Ectodermal cell (in vitro differentiated cells): ENCODE measurements at regions not wholly inside any gene's neighbourhood (a gene's known extent, or its start where the extent isn't known, plus 50 kb on each side); places are given as distances from the start of the nearest gene placed in this dataset.

Experiments used
- H3K27ac ChIP-seq: 2 replicates; pipeline ENCODE4 v1.7.0; 2013; ENCODE audit warnings: mild to moderate bottlenecking, low read depth, low read length; ENCODE audit not compliant: insufficient read depth, poor library complexity, severe bottlenecking
- H3K27me3 ChIP-seq: 2 replicates; pipeline ENCODE4 v1.7.0; 2013; ENCODE audit warnings: mild to moderate bottlenecking, low read length; ENCODE audit not compliant: insufficient read depth, control insufficient read depth, poor library complexity, severe bottlenecking
- H3K36me3 ChIP-seq: one replicate; pipeline ENCODE4 v1.7.0; 2013; ENCODE audit warnings: low read length; ENCODE audit not compliant: control insufficient read depth, insufficient read depth
- H3K4me1 ChIP-seq: one replicate; pipeline ENCODE4 v1.7.0; 2013; ENCODE audit warnings: low read length; ENCODE audit not compliant: control insufficient read depth, insufficient read depth
- H3K4me3 ChIP-seq: 2 replicates; pipeline ENCODE4 v1.7.0; 2013; ENCODE audit warnings: low read depth, low read length, control low read depth; ENCODE audit not compliant: insufficient read depth
- H3K9me3 ChIP-seq: 2 replicates; pipeline ENCODE4 v1.7.0; 2013; ENCODE audit warnings: mild to moderate bottlenecking, low read length, moderate library complexity; ENCODE audit not compliant: control insufficient read depth
- WGBS, 2 experiments: methylation state at CpG; one replicate each; pipeline ENCODE4 v1.1.7; 2013; ENCODE audit warnings: missing lambda C conversion rate in 2 of 2; 5-methylcytosine and 5-hydroxymethylcytosine counted together

DNA sequence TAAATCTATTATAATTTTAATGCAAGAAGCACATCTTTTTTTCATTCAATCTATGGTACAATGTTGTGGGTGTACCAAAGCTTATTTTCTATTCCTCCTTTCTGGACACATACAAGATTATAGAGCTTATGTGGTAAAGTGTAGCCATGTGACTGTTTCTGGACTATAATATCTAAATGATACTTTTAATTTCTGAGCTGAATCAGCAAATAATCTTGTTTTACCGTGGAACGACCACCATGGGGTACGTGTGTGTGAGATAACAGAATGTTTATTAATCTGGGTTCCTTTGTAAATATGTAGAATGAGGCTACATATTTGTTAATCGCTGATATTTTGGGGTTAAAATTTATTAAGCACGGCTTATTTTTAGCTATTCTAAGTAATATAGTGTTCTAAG, 111.5 kb upstream of the EYS start:
- no peaks in the 10 kb centered on the region for H3K27me3 ChIP-seq
- WGBS, 2 experiments, result 97% methylated on average over 5 of the region's 5 CpGs
- H3K4me3 ChIP-seq, result no peak overlapping the region
- no peak overlapping the region for H3K27ac ChIP-seq
- no peaks in the 10 kb centered on the region for H3K9me3 ChIP-seq
- no peaks in the 10 kb centered on the region for H3K36me3 ChIP-seq
- no peaks in the 10 kb centered on the region for H3K4me1 ChIP-seq

DNA sequence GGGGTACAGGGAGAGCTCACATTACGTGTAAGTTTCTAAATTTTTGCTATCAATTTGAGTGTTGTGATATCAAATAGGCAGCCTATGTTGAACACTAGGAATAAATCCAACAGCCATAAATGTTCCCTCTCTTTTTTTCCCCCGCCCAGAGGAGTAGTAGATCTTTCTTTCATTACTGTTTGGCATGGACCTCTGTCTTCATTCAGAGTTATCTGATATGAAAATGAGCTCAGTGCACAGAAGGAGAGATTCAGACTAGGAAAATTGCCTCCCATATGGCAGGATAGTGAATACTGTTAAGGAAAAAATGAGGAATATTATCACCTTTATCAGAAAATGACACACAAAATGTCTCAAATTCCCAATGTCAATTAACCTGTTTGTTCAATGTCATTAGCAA, 110.0 kb upstream of the EYS start:
- H3K27ac ChIP-seq, result no peak overlapping the region
- no peaks in the 10 kb centered on the region for H3K4me1 ChIP-seq
- 96 to 100% methylated on average over 1 to 2 of the region's 2 CpGs for WGBS, 2 experiments
- H3K9me3 ChIP-seq, result no peaks in the 10 kb centered on the region
- no peaks in the 10 kb centered on the region for H3K27me3 ChIP-seq
- no peak overlapping the region for H3K4me3 ChIP-seq
- H3K36me3 ChIP-seq, result no peaks in the 10 kb centered on the region

DNA sequence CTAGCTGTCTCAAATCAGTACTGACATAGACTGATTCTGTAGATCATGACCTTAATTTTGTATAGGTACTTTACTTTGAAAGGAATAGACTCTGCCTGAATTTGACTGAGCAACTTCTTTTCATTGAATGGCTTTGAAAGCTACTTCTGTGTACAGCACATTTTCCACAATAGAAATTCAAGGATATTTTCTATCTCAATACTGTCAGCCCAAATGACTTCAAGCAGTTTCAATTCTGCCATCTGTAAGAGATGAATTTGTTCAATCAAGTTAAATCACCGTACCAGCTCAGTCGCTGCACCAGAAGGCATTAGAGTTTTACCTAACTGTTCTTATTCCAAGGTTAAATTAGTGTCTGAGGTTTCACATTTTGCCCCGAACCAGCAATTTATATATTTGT, 107.0 kb upstream of the EYS start:
- H3K9me3 ChIP-seq, result no peaks in the 10 kb centered on the region
- no peak overlapping the region for H3K27ac ChIP-seq
- H3K4me3 ChIP-seq, result no peak overlapping the region
- H3K4me1 ChIP-seq, result no peaks in the 10 kb centered on the region
- 100% methylated on average over 2 of the region's 3 CpGs for WGBS, 2 experiments
- no peaks in the 10 kb centered on the region for H3K27me3 ChIP-seq
- no peaks in the 10 kb centered on the region for H3K36me3 ChIP-seq

DNA sequence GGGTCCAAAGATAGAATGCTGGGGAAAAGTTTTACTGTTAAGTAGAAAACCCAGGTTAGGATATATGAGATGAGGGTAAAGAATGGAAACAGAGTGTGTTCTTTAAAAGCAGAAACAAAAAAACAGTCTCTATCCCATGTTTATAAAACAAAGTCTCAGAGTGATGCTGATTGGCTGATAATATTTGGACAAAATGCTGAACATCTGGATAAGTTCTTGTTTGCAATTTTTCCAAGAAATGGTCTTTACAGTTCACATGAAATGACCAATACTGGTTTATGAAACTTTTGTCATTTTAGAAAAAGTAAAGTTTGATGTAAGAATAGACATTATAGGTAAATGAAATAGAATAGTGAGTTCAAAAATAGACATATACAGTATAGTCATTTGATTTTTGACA, 96.2 kb upstream of the EYS start:
- no peak overlapping the region for H3K4me3 ChIP-seq
- H3K4me1 ChIP-seq, result no peaks in the 10 kb centered on the region
- H3K9me3 ChIP-seq, result no peaks in the 10 kb centered on the region
- H3K27me3 ChIP-seq, result no peaks in the 10 kb centered on the region
- H3K36me3 ChIP-seq, result no peaks in the 10 kb centered on the region
- no peak overlapping the region for H3K27ac ChIP-seq

DNA sequence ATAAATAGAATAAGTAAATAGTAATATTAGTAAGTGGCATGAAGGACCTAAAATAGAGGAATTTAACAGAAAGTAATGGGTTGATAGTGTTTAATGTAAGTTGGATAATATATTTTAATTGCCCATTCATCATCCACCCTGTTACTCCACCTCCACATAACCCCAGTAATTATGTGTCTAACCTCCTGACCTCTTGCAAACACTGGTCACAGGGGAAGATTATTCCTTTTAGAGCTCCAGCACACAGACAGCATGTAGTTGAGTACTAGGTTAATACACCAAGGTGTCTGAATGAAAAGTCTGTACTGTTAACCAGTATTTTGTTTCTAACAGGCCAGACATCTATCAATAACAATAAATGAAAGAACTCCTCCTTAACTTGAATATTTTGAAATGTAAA, 92.4 kb upstream of the EYS start:
- no peaks in the 10 kb centered on the region for H3K9me3 ChIP-seq
- no peaks in the 10 kb centered on the region for H3K27me3 ChIP-seq
- no peaks in the 10 kb centered on the region for H3K36me3 ChIP-seq
- no peak overlapping the region for H3K27ac ChIP-seq
- H3K4me1 ChIP-seq, result no peaks in the 10 kb centered on the region
- H3K4me3 ChIP-seq, result no peak overlapping the region

DNA sequence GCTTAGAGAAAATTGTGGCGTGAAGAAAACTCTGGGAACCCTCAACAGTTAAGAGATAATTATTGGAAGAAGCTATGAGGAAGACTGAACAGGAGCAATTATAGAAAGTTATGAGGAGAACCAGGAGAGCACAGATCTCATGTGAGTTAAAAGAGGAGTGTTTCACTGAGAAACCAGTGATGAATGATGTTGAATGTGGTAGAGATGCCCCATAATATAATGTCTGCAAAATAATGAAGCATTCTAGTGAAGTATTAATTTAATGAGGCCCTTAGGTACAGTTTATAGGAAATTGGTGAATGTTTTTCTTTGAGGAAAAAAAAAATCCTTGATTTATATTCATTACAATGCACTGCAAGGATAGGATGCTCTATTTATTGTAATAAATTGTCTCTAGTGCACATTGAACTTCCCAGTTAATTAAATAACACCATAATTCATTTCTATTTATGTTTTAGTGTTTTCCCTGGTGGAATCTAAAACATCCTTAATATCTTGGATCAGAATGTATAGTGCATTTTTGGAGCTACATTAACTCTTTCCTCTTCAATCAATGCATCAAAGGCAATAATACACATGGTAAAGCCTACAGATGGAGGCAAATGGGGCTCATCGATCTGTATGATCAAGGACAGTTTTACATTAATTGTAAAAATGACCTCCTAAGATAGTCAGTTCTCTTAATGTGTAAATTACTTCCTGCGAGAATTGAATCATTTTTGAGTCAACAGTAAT, 91.4 kb upstream of the EYS start:
- Histone ChIP-seq H3K27ac (no peak overlapping the region), H3K9me3 (no peaks in the 10 kb centered on the region), H3K4me1 (no peaks in the 10 kb centered on the region), H3K36me3 (no peaks in the 10 kb centered on the region), H3K27me3 (no peaks in the 10 kb centered on the region), H3K4me3 (no peak overlapping the region)
- WGBS, 2 experiments, result 90 to 99% methylated on average over 3 of the region's 3 CpGs

DNA sequence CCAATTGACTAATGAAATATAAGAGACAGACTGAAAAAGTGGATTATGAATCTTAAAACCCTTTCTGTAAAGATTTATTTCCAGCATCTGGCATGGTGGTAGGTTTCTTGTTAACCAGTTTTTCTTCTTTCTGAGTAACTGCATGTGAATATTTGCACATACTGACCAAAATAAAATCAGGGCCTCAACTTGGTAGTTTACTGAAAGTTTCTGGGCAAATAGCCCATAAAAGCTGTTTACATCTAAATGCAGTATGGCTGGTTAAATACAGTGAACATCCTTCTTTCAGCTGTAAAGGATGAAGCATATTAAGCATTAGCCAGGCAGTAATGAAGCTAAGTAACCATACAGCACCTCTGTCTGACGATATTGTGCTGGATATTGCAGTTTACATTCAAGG, 83.6 kb upstream of the EYS start:
- Histone ChIP-seq H3K27ac (no peak overlapping the region), H3K4me3 (no peak overlapping the region), H3K36me3 (no peaks in the 10 kb centered on the region), H3K4me1 (no peaks in the 10 kb centered on the region), H3K9me3 (no peaks in the 10 kb centered on the region), H3K27me3 (no peaks in the 10 kb centered on the region)
- 71 to 88% methylated on average over 1 of the region's 1 CpG for WGBS, 2 experiments

DNA sequence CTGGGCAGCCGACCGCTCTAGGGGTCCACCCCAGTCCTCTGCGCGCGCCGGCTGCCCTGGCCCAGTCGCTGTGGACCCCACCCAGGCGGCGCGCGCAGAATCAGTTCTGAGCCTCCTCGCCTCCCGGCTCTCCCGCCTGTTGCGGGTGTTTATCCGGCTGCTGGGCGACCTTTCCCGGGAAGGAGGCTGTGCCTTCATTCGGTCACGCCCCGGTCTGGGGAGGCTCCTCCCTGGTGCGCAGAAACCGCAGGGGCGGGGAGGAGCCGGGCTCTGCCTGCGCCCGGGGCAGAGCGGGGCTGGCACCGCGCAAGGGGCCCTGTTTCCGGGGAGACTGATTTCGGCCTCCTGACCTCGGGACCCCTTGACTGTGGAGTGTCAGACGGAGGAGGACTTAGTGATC, 80.8 kb upstream of the EYS start:
- H3K27ac ChIP-seq, result no peak overlapping the region
- H3K9me3 ChIP-seq, result no peaks in the 10 kb centered on the region
- no peaks in the 10 kb centered on the region for H3K4me1 ChIP-seq
- H3K36me3 ChIP-seq, result no peaks in the 10 kb centered on the region
- WGBS, 2 experiments, result 97 to 98% methylated on average over 34 of the region's 34 CpGs
- H3K27me3 ChIP-seq, result no peaks in the 10 kb centered on the region
- H3K4me3 ChIP-seq, result no peak overlapping the region

DNA sequence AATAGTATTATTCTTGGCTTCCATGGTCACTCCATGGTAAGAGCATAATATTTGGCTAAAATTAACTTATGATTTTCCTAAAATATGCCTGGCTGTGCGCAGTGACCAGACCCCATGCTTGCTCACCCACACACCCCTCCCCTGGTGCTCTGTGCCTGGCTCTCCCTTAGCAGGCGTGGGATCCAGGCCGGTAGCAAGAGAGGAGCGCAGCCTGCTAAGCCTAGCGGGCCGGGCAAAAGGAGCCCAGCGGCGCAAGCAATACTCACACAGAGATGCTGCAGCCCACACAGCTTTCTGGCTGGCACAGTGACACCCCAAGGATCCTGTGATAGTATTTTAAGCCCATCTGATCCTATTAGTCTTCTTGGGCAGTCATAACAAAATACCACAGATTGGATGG, 79.8 kb upstream of the EYS start:
- no peaks in the 10 kb centered on the region for H3K4me1 ChIP-seq
- no peaks in the 10 kb centered on the region for H3K36me3 ChIP-seq
- 96 to 98% methylated on average over 8 of the region's 8 CpGs for WGBS, 2 experiments
- H3K9me3 ChIP-seq, result no peaks in the 10 kb centered on the region
- H3K27ac ChIP-seq, result no peak overlapping the region
- no peak overlapping the region for H3K4me3 ChIP-seq
- H3K27me3 ChIP-seq, result no peaks in the 10 kb centered on the region

DNA sequence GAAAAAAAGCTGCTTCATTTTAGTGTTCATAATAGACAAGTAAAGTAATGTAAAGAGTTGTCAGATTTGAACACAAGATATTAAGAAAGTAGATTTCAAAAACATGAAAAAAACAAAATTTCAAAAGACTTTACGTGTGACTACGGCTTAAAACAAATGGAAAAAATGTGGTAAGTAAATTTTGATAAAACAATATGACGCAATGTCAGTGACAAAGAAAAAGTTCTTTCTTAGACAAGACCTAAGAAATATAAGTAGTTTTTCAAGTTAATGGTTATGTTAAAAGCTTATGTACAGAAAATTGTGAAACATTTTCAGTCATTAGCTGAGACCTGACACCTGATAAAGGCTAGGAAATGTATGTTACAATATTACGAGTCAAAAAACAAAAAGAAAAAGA, 73.7 kb upstream of the EYS start:
- no peaks in the 10 kb centered on the region for H3K36me3 ChIP-seq
- no peak overlapping the region for H3K27ac ChIP-seq
- no peaks in the 10 kb centered on the region for H3K27me3 ChIP-seq
- no peaks in the 10 kb centered on the region for H3K4me1 ChIP-seq
- H3K9me3 ChIP-seq, result no peaks in the 10 kb centered on the region
- H3K4me3 ChIP-seq, result no peak overlapping the region
- 93 to 94% methylated on average over 3 to 4 of the region's 4 CpGs for WGBS, 2 experiments

DNA sequence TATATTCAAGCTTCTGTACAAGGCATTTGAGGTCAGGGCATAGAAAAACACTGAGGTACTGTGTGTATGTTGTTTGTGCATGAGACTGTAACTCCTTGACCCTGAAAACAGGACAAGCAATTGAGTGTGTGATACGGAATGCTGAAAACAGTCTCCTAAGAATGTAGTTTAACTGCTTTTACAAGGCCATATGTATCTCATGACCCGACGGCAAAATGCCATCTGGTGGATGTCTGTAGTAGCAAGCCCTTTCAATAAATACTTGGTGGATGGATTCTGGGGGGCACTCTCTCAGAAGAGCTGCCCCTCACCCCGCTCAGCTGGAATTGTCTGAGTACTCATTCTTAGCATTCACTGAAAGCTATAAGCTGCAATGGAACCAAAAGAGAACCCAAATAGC, 69.3 kb upstream of the EYS start:
- no peak overlapping the region for H3K27ac ChIP-seq
- no peaks in the 10 kb centered on the region for H3K4me1 ChIP-seq
- 69 to 77% methylated on average over 4 of the region's 4 CpGs for WGBS, 2 experiments
- no peaks in the 10 kb centered on the region for H3K27me3 ChIP-seq
- H3K4me3 ChIP-seq, result no peak overlapping the region
- H3K36me3 ChIP-seq, result no peaks in the 10 kb centered on the region
- H3K9me3 ChIP-seq, result no peaks in the 10 kb centered on the region
